ENCODE measurements at regions not wholly inside any gene's neighbourhood (a gene's known extent, or its start where the extent isn't known, plus 50 kb on each side); places are given as distances from the start of the nearest gene placed in this dataset.
A peak's percentile ranks its signal among the peaks of the same experiment; 100 is the strongest.
"Not testable (repeated sequence)": the region's sequence is repeated elsewhere in the genome, so short reads cannot be mapped to it uniquely, and the experiment has no call there.

DNA sequence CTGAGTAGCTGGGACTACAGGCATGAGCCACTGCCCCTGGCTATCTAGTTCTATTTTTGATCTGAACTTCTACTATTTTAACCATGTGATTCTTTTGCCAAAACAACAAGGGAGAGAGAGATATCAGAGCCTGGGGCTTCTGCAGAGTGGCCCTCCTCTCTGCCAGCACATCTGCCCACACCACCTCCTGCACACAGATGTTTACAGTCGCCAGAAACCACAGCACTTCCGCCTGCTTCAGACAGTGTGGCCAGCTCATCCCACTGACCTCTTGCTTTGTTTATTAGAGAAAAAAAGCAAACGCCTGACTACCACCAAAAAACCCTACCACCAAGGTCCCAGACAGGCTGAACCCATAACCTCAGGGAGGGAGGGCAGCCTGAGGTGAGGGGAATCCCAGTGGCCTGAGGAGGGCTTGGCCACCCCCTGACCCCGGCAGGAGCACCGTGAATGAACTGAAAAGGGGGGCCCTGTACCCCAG lies 85.9 kb upstream of the ABHD2 start:
- ATAC-seq, result no peak
- Mint-ChIP-seq H3K36me3 (ENCODE audit: low read depth) (peaks cover 3% of the 10 kb centered on the region), H3K4me3 (no peak overlapping the region), H3K27ac (peak overlapping the region; percentile 49), H3K4me1 (peaks cover 12% of the 10 kb centered on the region), H3K27me3 (peaks cover 32% of the 10 kb centered on the region)
- H3K9me3 ChIP-seq (ENCODE audit: control insufficient read depth, low read length, poor library complexity, severe bottlenecking), result no peaks in the 10 kb centered on the region
- no peak for DNase-seq

DNA sequence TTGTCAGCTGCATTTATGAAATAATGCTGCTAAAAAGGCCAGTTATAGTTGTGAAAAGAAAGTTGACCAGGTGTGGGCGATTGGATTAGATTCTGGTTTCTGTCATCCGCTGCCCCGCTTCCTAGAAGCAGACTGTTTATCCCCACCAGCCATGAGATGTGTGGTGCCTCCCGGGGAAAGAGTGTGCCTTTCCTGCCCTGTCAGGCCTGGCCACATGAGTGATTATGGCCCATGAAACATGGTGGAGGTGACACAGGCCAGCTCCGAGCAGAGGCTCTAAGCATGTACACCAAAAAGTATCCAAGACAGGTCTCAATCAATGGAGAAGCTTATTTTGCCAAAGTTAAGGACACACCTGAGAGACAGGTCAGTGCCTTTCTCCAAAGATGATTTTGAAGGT lies 85.4 kb upstream of the ABHD2 start:
- Mint-ChIP-seq H3K36me3 (ENCODE audit: low read depth) (peaks cover 3% of the 10 kb centered on the region), H3K4me1 (peaks cover 12% of the 10 kb centered on the region), H3K27me3 (peaks cover 33% of the 10 kb centered on the region), H3K27ac (peak overlapping the region; percentile 49), H3K4me3 (no peak overlapping the region)
- no peak for ATAC-seq
- no peak for DNase-seq
- H3K9me3 ChIP-seq (ENCODE audit: control insufficient read depth, low read length, poor library complexity, severe bottlenecking), result no peaks in the 10 kb centered on the region

DNA sequence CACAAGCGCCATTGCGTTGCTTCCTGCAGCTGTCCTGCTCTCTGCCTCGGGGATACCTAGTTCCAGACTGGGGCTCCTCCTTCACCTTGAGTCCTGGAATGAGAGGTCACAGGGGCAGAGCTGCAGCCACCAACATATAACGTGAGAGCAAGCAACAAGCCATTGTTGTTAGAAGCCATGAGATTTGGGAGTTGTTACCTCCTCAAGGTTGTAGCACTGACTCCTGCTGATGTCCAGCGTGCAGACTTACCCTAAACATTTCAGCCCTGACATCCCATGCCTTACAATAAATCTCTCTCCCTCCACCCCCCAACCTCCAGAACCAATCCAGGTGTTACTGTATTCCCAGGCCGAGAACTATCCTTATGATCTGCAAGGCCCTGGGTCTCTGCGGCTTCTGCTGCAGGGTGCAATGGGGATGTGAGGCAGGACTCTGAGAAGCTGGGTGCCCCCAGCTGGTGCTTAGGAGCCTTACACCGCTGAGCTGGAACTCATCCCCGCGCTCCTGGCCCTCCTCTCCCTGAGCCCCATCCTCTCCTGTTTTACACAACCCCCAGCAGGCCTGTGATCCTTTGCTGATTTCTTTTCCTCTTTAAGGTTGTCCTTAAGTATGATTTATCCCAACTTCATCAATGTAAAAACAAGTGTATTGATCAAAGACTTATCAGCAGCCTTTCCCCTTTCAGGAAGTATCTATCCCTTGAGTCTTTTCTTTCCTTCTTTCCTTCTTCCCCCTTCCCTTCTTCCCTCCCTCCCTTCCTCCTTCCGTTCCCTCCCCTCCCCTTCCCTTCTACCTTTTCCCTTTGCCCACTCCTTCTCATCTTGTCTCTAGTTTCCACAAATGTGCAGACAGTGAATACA lies 84.2 kb upstream of the ABHD2 start:
- ATAC-seq (peak; percentile 40), DNase-seq (no peak)
- Mint-ChIP-seq H3K36me3 (ENCODE audit: low read depth) (peaks cover 3% of the 10 kb centered on the region), H3K27me3 (peaks cover 28% of the 10 kb centered on the region), H3K27ac (no peak overlapping the region), H3K4me1 (peaks cover 9% of the 10 kb centered on the region), H3K4me3 (no peak overlapping the region)
- H3K9me3 ChIP-seq (ENCODE audit: control insufficient read depth, low read length, poor library complexity, severe bottlenecking), result no peaks in the 10 kb centered on the region

DNA sequence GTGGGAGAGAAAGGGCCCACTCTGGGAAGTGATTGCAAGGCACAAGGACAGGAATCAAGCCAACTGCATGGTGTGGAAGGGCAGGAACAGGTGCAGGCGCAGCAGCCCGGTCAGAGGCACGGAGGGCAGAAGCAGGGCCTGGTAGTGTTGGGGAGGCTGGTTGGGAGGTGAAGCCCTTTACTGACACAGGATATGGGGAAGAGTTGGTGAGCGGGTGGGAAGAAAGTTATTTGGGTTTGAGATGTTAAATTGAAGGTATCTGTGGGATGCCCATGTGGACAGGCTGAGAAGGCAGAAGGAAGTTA lies 83.6 kb upstream of the ABHD2 start:
- H3K9me3 ChIP-seq (ENCODE audit: control insufficient read depth, low read length, poor library complexity, severe bottlenecking), result no peaks in the 10 kb centered on the region
- ATAC-seq (no peak), DNase-seq (no peak)
- Mint-ChIP-seq H3K27ac (peak overlapping the region; percentile 75), H3K4me1 (peaks cover 9% of the 10 kb centered on the region), H3K36me3 (ENCODE audit: low read depth) (peaks cover 3% of the 10 kb centered on the region), H3K27me3 (peaks cover 31% of the 10 kb centered on the region), H3K4me3 (no peak overlapping the region)

DNA sequence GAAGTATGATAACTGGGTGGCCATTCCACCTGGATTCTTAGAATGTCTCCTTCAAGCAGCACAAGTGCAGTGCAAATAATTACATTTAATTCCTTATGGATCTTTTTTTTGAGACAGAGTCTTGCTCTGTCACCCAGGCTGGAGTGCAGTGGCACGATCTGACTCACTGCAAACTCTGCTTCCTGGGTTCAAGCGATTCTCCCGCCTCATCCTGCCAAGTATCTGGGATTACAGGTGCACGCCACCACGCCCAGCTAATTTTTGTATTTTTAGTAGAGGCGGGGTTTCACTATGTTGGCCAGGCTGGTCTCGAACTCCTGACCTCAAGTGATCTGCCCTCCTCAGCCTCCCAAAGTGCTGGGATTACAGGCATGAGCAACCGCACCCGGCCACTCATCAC lies 80.7 kb upstream of the ABHD2 start:
- not testable (repeated sequence) for DNase-seq; ATAC-seq; H3K36me3 Mint-ChIP-seq (ENCODE audit: low read depth); H3K27ac Mint-ChIP-seq; H3K4me3 Mint-ChIP-seq; H3K4me1 Mint-ChIP-seq; H3K9me3 ChIP-seq (ENCODE audit: control insufficient read depth, low read length, poor library complexity, severe bottlenecking)
- H3K27me3 Mint-ChIP-seq, result peaks cover 40% of the 10 kb centered on the region

DNA sequence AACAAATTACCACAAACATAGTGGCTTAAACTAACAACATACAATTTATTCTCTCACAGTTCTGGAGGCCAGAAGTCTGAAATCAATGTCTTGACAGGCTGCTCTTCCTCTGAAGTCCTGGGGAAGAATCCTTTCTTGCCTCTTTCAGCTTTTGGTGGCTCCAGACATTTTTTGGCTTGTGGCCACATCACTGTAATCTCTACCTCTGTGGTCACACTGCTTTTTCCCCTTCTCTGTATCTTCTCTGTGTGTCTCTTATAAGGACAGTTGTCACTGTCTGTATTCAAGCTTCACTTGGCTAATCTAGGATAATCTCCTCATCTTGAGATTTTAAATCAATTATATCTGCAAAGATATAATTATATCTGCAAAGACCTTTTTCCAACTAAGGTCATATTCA lies 80.3 kb upstream of the ABHD2 start:
- Mint-ChIP-seq H3K4me1 (peaks cover 5% of the 10 kb centered on the region), H3K4me3 (no peak overlapping the region), H3K36me3 (ENCODE audit: low read depth) (peaks cover 3% of the 10 kb centered on the region), H3K27me3 (peaks cover 44% of the 10 kb centered on the region), H3K27ac (no peak overlapping the region)
- no peak for ATAC-seq
- no peaks in the 10 kb centered on the region for H3K9me3 ChIP-seq (ENCODE audit: control insufficient read depth, low read length, poor library complexity, severe bottlenecking)
- DNase-seq, result no peak

DNA sequence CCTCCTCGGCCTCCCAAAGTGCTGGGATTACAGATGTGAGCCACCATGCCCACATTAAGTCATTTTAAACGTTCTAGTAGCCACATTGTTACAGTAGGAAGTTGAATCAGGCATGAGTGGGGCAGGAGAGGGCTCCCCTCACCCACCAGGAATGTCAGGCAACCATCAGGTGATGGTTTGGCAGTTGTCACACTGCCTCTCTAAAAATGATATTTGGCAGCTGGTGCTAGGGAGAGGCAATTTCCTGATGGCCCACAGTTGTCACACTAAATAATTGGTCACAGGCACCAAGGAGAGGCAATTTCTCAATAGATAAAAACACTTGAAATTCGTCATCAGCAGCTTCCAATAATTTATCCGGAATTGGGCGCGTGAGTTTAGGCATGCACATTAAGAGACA lies 79.2 kb upstream of the ABHD2 start:
- Mint-ChIP-seq H3K4me3 (no peak overlapping the region), H3K27ac (no peak overlapping the region), H3K27me3 (peaks cover 49% of the 10 kb centered on the region), H3K4me1 (peaks cover 5% of the 10 kb centered on the region), H3K36me3 (ENCODE audit: low read depth) (peaks cover 3% of the 10 kb centered on the region)
- H3K9me3 ChIP-seq (ENCODE audit: control insufficient read depth, low read length, poor library complexity, severe bottlenecking), result no peaks in the 10 kb centered on the region
- ATAC-seq (no peak), DNase-seq (no peak)

DNA sequence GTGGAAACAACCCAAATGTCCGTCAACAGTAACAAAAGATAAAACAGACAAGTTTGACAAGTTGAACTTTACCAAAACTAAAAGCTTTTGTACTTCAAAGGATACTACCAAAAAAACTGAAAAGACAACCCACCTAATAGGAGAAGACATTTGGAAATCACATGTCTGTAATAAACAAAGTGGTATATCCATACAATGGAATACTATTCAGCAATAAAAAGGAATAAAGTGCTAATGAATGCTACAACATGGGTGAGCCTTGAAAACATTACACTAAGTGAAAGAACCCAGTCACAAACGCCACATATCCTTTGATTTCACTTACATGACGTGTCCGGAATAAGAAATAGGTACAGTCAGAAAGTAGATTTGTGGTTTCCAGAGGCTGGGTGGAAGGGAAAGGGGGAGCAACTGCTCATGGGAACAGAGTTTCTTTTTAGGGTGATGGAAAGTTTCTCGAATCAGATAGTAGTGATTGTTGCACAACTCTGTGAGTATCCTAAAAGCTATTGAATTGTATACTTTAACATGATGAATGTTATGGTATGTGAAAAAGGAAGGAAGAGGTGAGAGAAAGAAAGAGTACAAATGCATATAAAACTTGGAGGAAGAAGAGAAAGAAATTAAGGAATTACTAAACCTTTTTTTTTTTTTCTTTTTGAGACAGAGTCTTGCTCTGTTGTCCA lies 72.7 kb upstream of the ABHD2 start:
- DNase-seq (no peak), ATAC-seq (no peak)
- H3K36me3 Mint-ChIP-seq (ENCODE audit: low read depth), result no peaks in the 10 kb centered on the region
- H3K4me3 Mint-ChIP-seq, result peak overlapping the region; percentile 31
- no peak overlapping the region for H3K27ac Mint-ChIP-seq
- no peaks in the 10 kb centered on the region for H3K9me3 ChIP-seq (ENCODE audit: control insufficient read depth, low read length, poor library complexity, severe bottlenecking)
- peaks cover 11% of the 10 kb centered on the region for H3K4me1 Mint-ChIP-seq
- H3K27me3 Mint-ChIP-seq, result peaks cover 14% of the 10 kb centered on the region

DNA sequence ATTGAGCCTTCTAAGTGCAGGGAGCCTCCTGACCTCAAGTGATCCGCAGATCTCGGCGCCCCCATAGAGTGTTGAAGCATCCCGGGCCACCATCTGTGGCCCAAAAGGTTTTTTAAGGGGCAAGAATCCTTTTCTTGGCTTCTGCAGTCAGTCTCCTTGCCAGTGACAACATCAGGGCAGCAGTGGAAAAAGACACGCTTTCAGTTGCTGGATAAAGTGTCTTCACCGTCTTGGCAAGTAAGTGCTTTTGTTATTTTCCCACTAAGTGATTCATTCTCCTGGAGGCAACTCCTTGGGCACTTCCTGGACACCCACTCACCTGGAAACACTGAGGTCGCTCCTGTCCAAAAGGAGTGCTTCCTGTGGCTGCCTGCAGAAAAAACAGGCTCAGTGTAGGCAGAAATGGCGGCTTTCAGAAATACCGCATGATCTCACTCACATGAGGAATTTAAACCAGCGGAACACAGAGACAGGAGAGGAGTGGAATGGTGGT lies 71.7 kb upstream of the ABHD2 start:
- Mint-ChIP-seq H3K4me3 (no peak overlapping the region), H3K4me1 (peaks cover 11% of the 10 kb centered on the region), H3K27me3 (peaks cover 14% of the 10 kb centered on the region), H3K36me3 (ENCODE audit: low read depth) (no peaks in the 10 kb centered on the region), H3K27ac (no peak overlapping the region)
- no peak for ATAC-seq
- no peak for DNase-seq
- H3K9me3 ChIP-seq (ENCODE audit: control insufficient read depth, low read length, poor library complexity, severe bottlenecking), result no peaks in the 10 kb centered on the region

DNA sequence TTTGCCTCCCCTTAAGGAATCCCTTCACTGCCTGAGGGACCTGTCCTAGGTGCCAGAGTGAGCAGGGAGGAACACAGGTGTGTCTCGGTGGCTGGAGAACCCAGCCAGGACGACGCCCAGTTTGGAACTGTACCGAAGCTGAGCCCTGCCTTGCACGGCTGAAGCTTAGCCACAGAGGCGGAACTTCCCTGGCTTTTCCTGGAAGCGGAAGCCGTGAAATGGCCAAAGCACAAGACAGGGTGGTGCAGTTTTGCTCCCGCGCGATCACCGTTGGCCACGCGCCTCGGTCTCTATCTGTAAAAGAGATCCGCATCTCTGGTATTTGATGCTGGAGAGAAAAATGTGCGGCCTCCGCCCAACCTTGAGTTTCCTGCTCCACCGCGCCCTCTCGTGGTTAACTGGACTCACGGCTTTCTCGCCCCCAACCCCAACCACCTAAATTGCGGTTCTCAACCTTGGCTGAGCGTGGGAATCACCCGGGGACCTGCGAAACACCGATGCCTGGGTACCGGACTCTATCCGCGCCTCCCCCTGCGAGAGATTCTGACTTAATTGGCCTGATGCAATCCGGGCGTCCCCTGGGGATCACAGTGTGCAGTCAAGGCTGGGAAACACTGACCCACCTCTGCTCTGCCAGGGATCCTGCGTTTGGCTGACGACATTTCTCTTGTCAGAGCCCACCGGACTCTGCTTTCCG lies 70.7 kb upstream of the ABHD2 start:
- ATAC-seq (peak; percentile 97), DNase-seq (peak; percentile 64 to 85 (median 70))
- H3K4me1 Mint-ChIP-seq, result peaks cover 11% of the 10 kb centered on the region
- H3K27ac Mint-ChIP-seq, result peak overlapping the region; percentile 57
- H3K4me3 Mint-ChIP-seq, result peak overlapping the region; percentile 78
- peaks cover 10% of the 10 kb centered on the region for H3K27me3 Mint-ChIP-seq
- no peaks in the 10 kb centered on the region for H3K36me3 Mint-ChIP-seq (ENCODE audit: low read depth)
- no peaks in the 10 kb centered on the region for H3K9me3 ChIP-seq (ENCODE audit: control insufficient read depth, low read length, poor library complexity, severe bottlenecking)

DNA sequence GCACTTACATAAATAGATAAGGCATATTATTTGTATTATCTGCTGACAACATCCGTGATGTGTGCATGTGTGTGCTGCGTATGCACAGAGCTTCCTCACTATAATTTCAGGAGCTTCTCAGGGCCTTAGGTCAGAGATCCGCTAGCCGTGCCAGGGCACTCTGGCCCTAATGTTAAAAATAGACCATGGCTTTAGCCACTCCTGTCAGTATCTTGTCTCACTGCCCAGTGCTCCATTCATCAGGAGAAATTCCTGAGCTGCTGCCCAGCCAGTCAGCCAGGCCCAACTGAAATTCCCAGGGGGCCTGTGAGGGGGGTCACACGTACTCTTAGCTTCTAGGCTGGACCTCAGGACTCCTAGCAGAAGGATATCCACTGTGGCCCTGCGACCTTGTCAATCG lies 70.0 kb upstream of the ABHD2 start:
- Mint-ChIP-seq H3K27me3 (peaks cover 3% of the 10 kb centered on the region), H3K27ac (peak overlapping the region; percentile 57), H3K4me3 (no peak overlapping the region), H3K4me1 (peaks cover 11% of the 10 kb centered on the region), H3K36me3 (ENCODE audit: low read depth) (no peaks in the 10 kb centered on the region)
- DNase-seq, result no peak
- no peaks in the 10 kb centered on the region for H3K9me3 ChIP-seq (ENCODE audit: control insufficient read depth, low read length, poor library complexity, severe bottlenecking)
- ATAC-seq, result no peak

DNA sequence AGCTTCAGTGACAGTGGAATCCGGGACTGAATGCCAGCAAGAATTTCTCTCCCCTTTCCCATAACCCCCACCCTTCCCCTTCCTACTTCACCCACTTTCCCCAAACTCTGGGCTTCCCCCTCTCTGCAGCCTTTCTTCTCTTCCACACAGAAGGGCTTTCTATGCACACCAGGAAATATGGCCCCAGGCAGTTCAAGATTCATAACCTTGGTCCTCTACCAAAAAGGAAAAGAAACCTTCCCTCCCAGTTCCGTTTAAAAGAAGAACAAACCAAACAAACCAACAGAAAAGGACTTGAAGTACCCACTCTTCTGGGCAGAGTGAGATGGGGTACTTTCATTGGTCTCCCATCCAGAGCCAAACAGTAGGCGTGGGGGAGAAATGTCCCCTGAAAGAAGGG lies 68.8 kb upstream of the ABHD2 start:
- Mint-ChIP-seq H3K36me3 (ENCODE audit: low read depth) (no peaks in the 10 kb centered on the region), H3K27me3 (no peaks in the 10 kb centered on the region), H3K4me3 (no peak overlapping the region), H3K27ac (no peak overlapping the region), H3K4me1 (peaks cover 11% of the 10 kb centered on the region)
- no peaks in the 10 kb centered on the region for H3K9me3 ChIP-seq (ENCODE audit: control insufficient read depth, low read length, poor library complexity, severe bottlenecking)
- DNase-seq (no peak), ATAC-seq (no peak)

DNA sequence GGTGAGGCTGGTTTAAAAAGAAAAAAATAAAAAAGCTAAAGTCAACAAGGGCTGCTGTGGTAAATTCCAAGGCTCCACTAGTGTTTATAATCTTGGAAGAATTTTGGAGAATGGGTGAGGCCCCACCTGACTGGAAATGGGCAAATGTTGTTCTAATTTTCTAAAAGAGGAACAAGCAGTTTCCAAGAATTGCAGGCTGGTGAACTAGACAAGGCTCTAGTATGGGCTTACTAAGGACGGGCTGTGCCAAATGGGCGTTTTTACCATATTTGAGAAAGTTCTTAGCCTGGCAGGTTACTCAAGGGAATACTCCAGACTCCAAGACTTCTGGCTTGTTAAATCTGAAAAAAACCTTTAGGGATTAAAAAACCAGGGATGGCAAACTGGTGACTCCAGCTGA lies 67.0 kb upstream of the ABHD2 start:
- no peak for ATAC-seq
- no peak overlapping the region for H3K27ac Mint-ChIP-seq
- H3K27me3 Mint-ChIP-seq, result no peaks in the 10 kb centered on the region
- no peaks in the 10 kb centered on the region for H3K9me3 ChIP-seq (ENCODE audit: control insufficient read depth, low read length, poor library complexity, severe bottlenecking)
- DNase-seq, result no peak
- H3K4me3 Mint-ChIP-seq, result no peak overlapping the region
- H3K36me3 Mint-ChIP-seq (ENCODE audit: low read depth), result no peaks in the 10 kb centered on the region
- H3K4me1 Mint-ChIP-seq, result peaks cover 11% of the 10 kb centered on the region

All from T-helper 17 cell (primary cell).